HL-60 (cell line): ENCODE measurements at regions not wholly inside any gene's neighbourhood (a gene's known extent, or its start where the extent isn't known, plus 50 kb on each side); places are given as distances from the start of the nearest gene placed in this dataset.
"Not testable (repeated sequence)": the region's sequence is repeated elsewhere in the genome, so short reads cannot be mapped to it uniquely, and the experiment has no call there.

Experiments used
- DNase-seq, 2 experiments: peaks; one replicate each; pipeline ENCODE4 v3.0.0-alpha.2; 2010 to 2020; ENCODE audit warnings: low read depth in 1 of 2, low spot score in 1 of 2
- H3K27ac ChIP-seq: fragments of 250-450 bp; sonication (Bioruptor Pico); replicated peaks from 2 replicates; pipeline ENCODE4 v1.5.1; 2020; ENCODE audit warnings: mild to moderate bottlenecking, moderate library complexity
- H3K27me3 ChIP-seq: fragments of 250-450 bp; sonication (Bioruptor Pico); 2 replicates; pipeline ENCODE4 v1.5.1; 2021; ENCODE audit warnings: mild to moderate bottlenecking, moderate library complexity; ENCODE audit not compliant: insufficient read depth, poor library complexity, severe bottlenecking
- H3K4me3 ChIP-seq: replicated peaks from 2 replicates; pipeline ENCODE4 v1.5.1; 2011; ENCODE audit warnings: mild to moderate bottlenecking, control low read depth, low read length; ENCODE audit not compliant: insufficient read depth
- GABPA ChIP-seq: IDR thresholded peaks from 2 replicates; pipeline ENCODE4 v1.6.1; 2012; ENCODE audit warnings: low read depth
- POLR2AphosphoS5 ChIP-seq: IDR thresholded peaks from 2 replicates; pipeline ENCODE4 v1.6.1; 2012; ENCODE audit warnings: low read depth
- SPI1 ChIP-seq: IDR thresholded peaks from 2 replicates; pipeline ENCODE4 v1.6.1; 2012; ENCODE audit warnings: low read depth, mild to moderate bottlenecking, borderline replicate concordance
- TF ChIP-seq, protein P1 (sequence below): IDR thresholded peaks from one replicate; pipeline ENCODE4 v1.5.1; 2011; ENCODE audit warnings: low read length, control low read depth, inconsistent platforms; ENCODE audit not compliant: insufficient read depth
- TF ChIP-seq, protein P2 (sequence below): IDR thresholded peaks from 2 replicates; pipeline ENCODE4 v1.6.1; 2012; ENCODE audit warnings: low read depth; ENCODE audit not compliant: insufficient replicate concordance

DNA sequence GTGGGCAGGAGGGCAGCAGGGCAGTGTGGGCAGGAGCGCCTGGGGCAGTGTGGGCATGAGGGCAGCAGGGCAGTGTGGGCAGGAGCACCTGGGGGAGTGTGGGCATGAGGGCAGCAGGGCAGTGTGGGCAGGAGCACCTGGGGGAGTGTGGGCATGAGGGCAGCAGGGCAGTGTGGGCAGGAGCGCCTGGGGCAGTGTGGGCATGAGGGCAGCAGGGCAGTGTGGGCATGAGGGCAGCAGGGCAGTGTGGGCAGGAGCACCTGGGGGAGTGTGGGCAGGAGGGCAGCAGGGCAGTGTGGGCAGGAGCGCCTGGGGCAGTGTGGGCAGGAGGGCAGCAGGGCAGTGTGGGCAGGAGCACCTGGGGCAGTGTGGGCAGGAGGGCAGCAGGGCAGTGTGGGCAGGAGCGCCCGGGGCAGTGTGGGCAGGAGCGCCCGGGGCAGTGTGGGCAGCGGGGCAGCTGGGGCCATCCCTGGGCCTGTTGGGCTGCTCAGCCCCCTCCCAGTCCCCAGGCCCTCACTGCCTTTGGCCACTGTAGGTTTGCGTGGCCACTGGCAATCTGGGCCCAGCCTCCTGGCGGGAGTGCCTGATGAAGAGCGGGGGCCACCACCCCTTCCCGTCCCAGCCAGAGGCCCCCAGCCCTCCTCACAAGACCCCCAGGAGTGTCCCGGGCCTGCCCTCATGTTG is 52.7 kb upstream of the NOTCH1 start:
- not testable (repeated sequence) for H3K27me3 ChIP-seq, H3K4me3 ChIP-seq, DNase-seq, H3K27ac ChIP-seq

DNA sequence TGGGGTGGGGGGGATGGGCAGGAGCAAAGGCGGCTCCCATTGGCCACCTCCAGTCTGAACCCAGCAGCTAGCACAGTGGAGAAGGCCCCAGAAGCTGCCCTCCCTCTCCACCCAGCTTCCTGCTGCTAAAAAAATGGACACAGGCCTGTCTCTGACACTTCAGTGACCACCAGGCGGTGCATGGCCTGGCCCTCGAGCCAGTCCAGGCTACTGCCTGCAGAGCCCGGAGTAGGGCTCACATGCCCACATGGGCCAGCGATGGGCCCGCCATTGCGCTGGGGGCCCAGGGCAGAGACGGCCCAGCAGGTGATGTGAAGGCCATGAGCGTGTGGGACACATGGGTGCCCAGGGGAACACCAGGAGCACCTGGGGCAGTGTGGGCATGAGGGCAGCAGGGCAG is 52.1 kb upstream of the NOTCH1 start:
- no peak for DNase-seq
- no peak overlapping the region for H3K4me3 ChIP-seq
- H3K27ac ChIP-seq: no peak overlapping the region
- TF ChIP-seq, protein P1, sequence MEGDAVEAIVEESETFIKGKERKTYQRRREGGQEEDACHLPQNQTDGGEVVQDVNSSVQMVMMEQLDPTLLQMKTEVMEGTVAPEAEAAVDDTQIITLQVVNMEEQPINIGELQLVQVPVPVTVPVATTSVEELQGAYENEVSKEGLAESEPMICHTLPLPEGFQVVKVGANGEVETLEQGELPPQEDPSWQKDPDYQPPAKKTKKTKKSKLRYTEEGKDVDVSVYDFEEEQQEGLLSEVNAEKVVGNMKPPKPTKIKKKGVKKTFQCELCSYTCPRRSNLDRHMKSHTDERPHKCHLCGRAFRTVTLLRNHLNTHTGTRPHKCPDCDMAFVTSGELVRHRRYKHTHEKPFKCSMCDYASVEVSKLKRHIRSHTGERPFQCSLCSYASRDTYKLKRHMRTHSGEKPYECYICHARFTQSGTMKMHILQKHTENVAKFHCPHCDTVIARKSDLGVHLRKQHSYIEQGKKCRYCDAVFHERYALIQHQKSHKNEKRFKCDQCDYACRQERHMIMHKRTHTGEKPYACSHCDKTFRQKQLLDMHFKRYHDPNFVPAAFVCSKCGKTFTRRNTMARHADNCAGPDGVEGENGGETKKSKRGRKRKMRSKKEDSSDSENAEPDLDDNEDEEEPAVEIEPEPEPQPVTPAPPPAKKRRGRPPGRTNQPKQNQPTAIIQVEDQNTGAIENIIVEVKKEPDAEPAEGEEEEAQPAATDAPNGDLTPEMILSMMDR: no peak
- no peak for TF ChIP-seq SPI1
- TF ChIP-seq POLR2AphosphoS5: no peak
- TF ChIP-seq GABPA: no peak
- TF ChIP-seq, protein P2, sequence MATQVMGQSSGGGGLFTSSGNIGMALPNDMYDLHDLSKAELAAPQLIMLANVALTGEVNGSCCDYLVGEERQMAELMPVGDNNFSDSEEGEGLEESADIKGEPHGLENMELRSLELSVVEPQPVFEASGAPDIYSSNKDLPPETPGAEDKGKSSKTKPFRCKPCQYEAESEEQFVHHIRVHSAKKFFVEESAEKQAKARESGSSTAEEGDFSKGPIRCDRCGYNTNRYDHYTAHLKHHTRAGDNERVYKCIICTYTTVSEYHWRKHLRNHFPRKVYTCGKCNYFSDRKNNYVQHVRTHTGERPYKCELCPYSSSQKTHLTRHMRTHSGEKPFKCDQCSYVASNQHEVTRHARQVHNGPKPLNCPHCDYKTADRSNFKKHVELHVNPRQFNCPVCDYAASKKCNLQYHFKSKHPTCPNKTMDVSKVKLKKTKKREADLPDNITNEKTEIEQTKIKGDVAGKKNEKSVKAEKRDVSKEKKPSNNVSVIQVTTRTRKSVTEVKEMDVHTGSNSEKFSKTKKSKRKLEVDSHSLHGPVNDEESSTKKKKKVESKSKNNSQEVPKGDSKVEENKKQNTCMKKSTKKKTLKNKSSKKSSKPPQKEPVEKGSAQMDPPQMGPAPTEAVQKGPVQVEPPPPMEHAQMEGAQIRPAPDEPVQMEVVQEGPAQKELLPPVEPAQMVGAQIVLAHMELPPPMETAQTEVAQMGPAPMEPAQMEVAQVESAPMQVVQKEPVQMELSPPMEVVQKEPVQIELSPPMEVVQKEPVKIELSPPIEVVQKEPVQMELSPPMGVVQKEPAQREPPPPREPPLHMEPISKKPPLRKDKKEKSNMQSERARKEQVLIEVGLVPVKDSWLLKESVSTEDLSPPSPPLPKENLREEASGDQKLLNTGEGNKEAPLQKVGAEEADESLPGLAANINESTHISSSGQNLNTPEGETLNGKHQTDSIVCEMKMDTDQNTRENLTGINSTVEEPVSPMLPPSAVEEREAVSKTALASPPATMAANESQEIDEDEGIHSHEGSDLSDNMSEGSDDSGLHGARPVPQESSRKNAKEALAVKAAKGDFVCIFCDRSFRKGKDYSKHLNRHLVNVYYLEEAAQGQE: no peak
- no peaks in the 10 kb centered on the region for H3K27me3 ChIP-seq

DNA sequence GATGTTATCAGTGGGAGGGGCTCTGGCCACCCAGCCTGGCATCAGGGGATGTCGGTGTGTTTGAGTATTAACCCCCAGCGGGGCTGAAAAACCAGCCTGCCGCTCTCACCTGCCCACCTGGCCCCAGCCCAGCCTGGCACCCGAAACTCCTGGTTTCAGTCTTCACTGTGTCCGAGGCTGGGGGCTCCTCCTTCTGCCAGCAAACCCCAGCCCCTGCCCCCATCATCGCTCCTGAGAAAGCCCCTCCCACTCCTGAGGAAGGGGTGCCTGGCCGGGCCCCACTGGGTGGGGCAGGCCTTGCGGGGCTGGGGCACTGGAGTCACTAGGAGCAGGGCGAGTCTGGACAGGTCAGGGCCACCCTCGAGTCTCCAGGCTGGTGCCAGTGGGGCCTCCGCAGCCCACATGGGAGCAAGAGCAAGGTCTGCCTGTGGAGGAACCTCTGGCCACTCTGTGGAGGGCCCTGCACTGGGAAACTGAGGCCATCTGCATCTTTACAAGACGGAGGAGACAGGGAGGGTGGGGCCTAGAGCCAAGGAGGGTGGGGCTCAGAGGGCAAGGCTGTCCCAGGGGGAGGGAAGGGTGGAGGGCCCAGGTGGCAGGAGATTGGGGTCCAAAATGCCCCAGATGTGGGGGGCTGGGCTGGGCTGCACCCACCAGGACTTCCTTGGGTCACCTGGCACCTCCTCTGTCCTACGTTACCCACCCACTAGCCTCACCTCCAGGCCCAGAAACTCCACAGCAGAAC is 51.5 kb upstream of the NOTCH1 start:
- DNase-seq: no peak
- H3K27ac ChIP-seq: no peak overlapping the region
- TF ChIP-seq GABPA (no peak), POLR2AphosphoS5 (no peak), SPI1 (no peak)
- TF ChIP-seq, protein P1: no peak

DNA sequence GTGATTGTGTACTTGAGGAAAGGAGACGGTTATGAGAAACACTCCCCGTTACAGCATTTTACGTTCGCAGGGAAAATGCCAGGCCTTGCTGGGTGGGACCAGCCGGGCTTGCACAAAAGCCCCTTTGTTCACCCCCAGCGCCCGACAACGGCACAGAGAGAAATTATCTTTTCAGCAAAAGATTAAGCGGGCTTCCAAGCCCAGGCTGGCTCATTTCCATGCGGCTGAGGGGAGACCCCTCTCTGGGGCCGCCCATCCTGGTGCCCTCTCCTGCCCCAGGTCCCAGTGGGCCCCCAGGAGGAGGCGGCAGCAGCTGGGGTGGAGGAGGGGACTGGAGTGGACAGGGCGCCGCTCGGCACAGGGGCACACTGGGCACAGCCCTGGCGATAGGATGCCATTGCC is 50.8 kb upstream of the NOTCH1 start:
- DNase-seq: no peak
- H3K4me3 ChIP-seq: no peak overlapping the region
- TF ChIP-seq, protein P2: no peak
- TF ChIP-seq SPI1 (no peak; the same call in 1 of the 2 replicates), GABPA (no peak), POLR2AphosphoS5 (no peak)
- TF ChIP-seq, protein P1: no peak
- H3K27me3 ChIP-seq: no peaks in the 10 kb centered on the region
- H3K27ac ChIP-seq: no peak overlapping the region

More for the DNA sequence above, 51.5 kb upstream of the NOTCH1 start:
- Histone ChIP-seq H3K27me3 (no peaks in the 10 kb centered on the region), H3K4me3 (no peak overlapping the region)
